NB4 (cell line): ENCODE measurements at regions not wholly inside any gene's neighbourhood (a gene's known extent, or its start where the extent isn't known, plus 50 kb on each side); places are given as distances from the start of the nearest gene placed in this dataset.

ENCODE experiments used
- DNase-seq: peaks from one replicate; pipeline ENCODE4 v3.0.0; 2010; ENCODE audit warnings: low read depth
- H3K4me3 ChIP-seq: one replicate; pipeline ENCODE4 v1.5.1; 2011; ENCODE audit warnings: mild to moderate bottlenecking, low read depth, low read length, moderate library complexity
- MYC ChIP-seq: IDR thresholded peaks from 2 replicates; pipeline ENCODE4 v1.6.1; 2011; ENCODE audit warnings: low read depth, low read length
- POLR2A ChIP-seq: IDR thresholded peaks from 2 replicates; pipeline ENCODE4 v1.6.1; 2011; ENCODE audit warnings: mild to moderate bottlenecking; ENCODE audit not compliant: insufficient read length; ENCODE audit errors: extremely low read depth
- TF ChIP-seq, protein P1 (sequence below): IDR thresholded peaks from one replicate; pipeline ENCODE4 v1.5.1; 2012; ENCODE audit warnings: low read depth, low read length
- TF ChIP-seq, protein P2 (sequence below): IDR thresholded peaks from 2 replicates; pipeline ENCODE4 v1.6.1; 2011; ENCODE audit warnings: low read depth, low read length

DNA sequence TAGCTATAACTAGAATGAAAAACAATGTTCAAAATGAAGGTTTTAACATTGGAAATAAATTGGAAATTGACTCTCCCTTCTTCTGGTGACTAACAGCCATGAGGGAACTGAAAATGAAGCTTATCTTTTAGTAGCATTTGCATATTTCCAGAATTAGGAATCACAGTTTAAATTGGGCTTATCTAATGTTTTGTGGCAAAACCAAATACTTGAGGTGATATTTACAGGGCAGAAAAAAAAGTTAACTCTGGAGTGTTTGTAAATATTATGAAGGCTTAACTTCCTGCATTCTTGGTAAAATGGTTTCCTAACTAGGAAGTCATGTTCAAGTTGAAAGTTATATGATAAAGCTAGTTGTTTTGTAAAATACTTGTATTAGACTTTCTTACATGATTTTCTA is 96.4 kb upstream of the SOX9 start:
- TF ChIP-seq, protein P1, sequence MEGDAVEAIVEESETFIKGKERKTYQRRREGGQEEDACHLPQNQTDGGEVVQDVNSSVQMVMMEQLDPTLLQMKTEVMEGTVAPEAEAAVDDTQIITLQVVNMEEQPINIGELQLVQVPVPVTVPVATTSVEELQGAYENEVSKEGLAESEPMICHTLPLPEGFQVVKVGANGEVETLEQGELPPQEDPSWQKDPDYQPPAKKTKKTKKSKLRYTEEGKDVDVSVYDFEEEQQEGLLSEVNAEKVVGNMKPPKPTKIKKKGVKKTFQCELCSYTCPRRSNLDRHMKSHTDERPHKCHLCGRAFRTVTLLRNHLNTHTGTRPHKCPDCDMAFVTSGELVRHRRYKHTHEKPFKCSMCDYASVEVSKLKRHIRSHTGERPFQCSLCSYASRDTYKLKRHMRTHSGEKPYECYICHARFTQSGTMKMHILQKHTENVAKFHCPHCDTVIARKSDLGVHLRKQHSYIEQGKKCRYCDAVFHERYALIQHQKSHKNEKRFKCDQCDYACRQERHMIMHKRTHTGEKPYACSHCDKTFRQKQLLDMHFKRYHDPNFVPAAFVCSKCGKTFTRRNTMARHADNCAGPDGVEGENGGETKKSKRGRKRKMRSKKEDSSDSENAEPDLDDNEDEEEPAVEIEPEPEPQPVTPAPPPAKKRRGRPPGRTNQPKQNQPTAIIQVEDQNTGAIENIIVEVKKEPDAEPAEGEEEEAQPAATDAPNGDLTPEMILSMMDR = no peak
- no peak for TF ChIP-seq MYC
- TF ChIP-seq, protein P2, sequence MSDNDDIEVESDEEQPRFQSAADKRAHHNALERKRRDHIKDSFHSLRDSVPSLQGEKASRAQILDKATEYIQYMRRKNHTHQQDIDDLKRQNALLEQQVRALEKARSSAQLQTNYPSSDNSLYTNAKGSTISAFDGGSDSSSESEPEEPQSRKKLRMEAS = no peak
- no peak for TF ChIP-seq POLR2A
- DNase-seq = no peak
- no peak overlapping the region for H3K4me3 ChIP-seq

DNA sequence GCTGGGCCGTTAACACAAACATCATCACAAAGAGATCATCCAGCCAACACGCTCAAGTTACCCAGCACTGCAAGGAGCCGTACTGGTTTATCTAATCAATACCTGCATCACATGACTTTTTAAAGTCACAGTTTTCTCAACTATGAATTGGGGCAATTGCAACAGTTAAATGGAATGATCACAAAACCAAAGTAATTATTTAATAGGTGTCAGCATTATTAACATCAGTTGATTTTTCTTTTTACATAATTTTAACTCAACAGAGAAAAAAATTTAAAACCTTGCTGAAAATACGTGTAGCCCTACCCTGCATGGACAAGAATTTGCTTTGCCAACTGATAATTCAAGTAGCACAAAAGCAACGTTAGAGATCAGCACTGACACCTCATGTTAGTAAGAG is 95.7 kb upstream of the SOX9 start:
- DNase-seq = no peak
- TF ChIP-seq POLR2A (no peak), MYC (no peak)
- TF ChIP-seq, protein P2 = no peak
- TF ChIP-seq, protein P1 = no peak
- no peak overlapping the region for H3K4me3 ChIP-seq

DNA sequence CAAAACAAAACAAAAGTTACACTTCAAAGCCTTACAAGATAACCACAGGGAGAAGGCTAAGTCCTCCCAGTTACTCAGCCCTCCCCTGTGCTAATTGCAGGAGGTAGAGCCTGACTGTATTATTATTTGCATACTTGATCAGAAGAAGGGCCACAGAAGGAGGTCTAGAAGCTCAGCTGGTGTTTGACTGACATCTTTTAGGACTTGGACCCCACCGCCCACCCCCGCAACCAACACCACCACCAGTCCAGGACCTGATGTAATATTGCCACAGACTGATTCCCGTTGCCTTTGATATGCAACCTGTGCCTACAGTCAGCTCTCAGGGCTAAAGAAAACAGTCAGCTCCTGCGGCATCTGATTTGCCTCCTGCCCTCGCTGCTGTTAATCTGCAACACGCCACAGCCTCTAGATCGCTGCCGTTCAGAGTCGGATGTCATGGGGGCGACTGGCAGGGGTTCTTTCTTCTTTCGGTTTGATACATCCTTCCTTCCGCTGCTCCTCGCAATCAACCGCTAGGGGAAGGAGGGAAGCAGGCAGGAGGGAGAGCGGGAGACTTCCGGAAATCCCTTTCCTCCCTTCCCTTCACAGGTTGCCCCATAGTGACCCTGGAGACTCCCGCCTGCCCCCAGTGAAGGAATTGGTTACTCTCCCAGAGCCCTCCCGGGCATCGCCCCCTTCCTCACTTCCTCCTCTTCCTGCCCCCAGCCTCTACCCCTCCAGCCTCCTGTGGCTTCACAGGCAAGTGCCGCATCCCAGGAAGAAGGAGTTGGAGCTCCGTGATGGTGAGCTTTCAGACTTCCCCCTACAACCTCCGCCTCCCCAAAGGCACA is 90.5 kb upstream of the SOX9 start:
- H3K4me3 ChIP-seq = peak overlapping the region; percentile 6
- DNase-seq = peak; percentile 11
- TF ChIP-seq MYC (no peak), POLR2A (no peak)
- TF ChIP-seq, protein P1 = no peak
- TF ChIP-seq, protein P2 = no peak

DNA sequence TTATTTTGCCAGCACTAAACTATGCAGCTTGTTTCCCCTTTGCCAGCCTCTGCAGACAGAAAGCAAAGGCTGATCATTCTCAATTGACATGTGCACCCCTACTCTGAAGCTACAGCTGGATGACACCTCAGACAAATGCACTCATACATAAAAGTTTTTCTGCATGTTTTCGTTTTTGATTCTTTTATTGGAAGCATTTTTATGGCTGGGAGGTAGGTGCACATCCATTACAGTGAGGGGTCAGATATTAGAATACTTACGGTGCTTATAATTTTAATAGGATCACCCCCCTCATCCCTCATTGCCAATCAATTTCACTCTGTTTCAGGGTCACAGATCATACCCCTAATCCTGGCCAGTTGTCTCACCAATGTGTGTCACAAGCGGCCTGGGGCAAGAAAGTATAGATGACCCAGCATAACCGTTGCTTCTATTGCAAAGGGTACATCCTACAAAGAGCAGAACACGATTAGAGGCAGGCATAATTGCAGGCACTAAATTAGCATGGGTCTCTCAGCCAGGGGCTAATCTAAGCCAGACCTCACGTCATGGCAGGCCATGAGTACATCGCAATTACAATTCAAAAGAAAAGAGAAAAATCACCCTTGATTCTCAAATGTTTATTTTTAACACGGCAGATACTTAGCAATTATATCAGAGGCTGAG is 89.5 kb upstream of the SOX9 start:
- H3K4me3 ChIP-seq = no peak overlapping the region
- no peak for DNase-seq
- TF ChIP-seq, protein P2 = no peak
- TF ChIP-seq MYC = no peak
- TF ChIP-seq, protein P1 = no peak
- TF ChIP-seq POLR2A = no peak

DNA sequence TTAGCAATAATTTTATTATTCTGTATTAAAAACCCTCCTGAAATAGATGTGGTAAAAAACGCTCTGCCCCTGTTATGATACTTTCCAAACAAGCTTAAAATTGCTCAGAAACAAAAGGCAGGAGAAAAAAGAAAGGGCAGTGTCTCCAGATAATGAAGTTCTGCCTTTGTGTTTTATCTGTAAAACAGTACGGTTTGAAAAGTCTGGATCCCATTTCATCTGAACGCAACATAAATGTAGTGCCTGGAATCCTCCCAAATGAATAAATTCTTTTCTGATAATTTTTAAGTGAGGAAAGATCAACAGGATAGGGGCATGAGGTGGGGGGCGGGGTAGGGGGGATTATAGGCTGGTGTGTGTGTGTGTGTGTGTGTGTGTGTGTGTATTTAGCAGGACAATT is 87.5 kb upstream of the SOX9 start:
- TF ChIP-seq, protein P1 = no peak
- TF ChIP-seq, protein P2 = no peak
- TF ChIP-seq MYC (no peak), POLR2A (no peak)
- H3K4me3 ChIP-seq = no peak overlapping the region

More for the DNA sequence above, 87.5 kb upstream of the SOX9 start:
- DNase-seq = no peak
